ENCODE measurements at regions not wholly inside any gene's neighbourhood (a gene's known extent, or its start where the extent isn't known, plus 50 kb on each side); places are given as distances from the start of the nearest gene placed in this dataset.

DNA sequence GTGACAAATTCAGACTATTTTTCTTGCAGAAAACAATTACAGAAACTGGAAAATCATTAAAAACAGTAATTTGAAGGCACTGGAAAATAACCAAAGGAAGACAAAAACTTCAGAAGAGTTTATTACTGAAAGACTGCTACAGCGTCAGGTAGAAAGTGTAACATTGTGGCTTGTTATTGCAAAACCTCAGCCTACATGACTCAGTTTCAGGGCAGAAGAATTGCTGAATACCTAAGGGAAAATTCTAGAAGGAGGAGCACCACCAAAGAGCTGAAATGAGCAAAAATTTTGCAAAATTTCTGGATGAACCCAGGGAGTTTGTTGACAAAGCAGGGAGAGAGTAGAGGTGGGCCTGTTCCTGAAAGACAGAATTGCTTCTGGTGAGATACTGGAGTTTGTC lies 219.6 kb downstream of the C3orf38 start:
- TF ChIP-seq, protein P1, sequence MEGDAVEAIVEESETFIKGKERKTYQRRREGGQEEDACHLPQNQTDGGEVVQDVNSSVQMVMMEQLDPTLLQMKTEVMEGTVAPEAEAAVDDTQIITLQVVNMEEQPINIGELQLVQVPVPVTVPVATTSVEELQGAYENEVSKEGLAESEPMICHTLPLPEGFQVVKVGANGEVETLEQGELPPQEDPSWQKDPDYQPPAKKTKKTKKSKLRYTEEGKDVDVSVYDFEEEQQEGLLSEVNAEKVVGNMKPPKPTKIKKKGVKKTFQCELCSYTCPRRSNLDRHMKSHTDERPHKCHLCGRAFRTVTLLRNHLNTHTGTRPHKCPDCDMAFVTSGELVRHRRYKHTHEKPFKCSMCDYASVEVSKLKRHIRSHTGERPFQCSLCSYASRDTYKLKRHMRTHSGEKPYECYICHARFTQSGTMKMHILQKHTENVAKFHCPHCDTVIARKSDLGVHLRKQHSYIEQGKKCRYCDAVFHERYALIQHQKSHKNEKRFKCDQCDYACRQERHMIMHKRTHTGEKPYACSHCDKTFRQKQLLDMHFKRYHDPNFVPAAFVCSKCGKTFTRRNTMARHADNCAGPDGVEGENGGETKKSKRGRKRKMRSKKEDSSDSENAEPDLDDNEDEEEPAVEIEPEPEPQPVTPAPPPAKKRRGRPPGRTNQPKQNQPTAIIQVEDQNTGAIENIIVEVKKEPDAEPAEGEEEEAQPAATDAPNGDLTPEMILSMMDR (IDR thresholded peaks at IDR 0.05; ENCODE audit: low read depth, low read length) = no peak
- no peak for TF ChIP-seq POLR2A (IDR thresholded peaks at IDR 0.05; ENCODE audit: extremely low read depth, insufficient read length)
- TF ChIP-seq MYC (IDR thresholded peaks at IDR 0.05; ENCODE audit: low read depth, low read length) = no peak
- TF ChIP-seq, protein P2, sequence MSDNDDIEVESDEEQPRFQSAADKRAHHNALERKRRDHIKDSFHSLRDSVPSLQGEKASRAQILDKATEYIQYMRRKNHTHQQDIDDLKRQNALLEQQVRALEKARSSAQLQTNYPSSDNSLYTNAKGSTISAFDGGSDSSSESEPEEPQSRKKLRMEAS (IDR thresholded peaks at IDR 0.05; ENCODE audit: low read depth, low read length) = no peak

Data from NB4 (cell line).